PC-9 (cell line): ENCODE measurements at regions not wholly inside any gene's neighbourhood (a gene's known extent, or its start where the extent isn't known, plus 50 kb on each side); places are given as distances from the start of the nearest gene placed in this dataset.

Experiments
- BruUV-seq: library from RNA; stranded (reverse); fragments of 400-500 nt; replicated peaks from 2 replicates; lab custom pipeline; 2021; lab: Mats Ljungman, UMichigan
- CTCF ChIA-PET: fragments of 300-600 bp; sonication (Branson Sonifier 250); formaldehyde crosslinking; loops from one replicate; lab custom pipeline; 2022; ENCODE audit warnings: antibody characterized with exemption; lab: Charles Lee
- POLR2A ChIA-PET: fragments of 300-600 bp; sonication (Branson Sonifier 250); formaldehyde crosslinking; loops from one replicate; lab custom pipeline; 2022; ENCODE audit warnings: antibody characterized with exemption; ENCODE audit not compliant: unreplicated experiment; lab: Charles Lee
- DNase-seq, 2 experiments: peaks; one replicate each; pipeline versions ENCODE4 v3.0.0 to v3.0.0-alpha.2; 2015 to 2022; ENCODE audit warnings: mixed read lengths in 1 of 2
- H2AFZ ChIP-seq: fragments of 200-600 bp; sonication (generic); 2 replicates; pipeline ENCODE4 v1.8.1; 2017; ENCODE audit warnings: antibody characterized with exemption
- H3F3A ChIP-seq: fragments of 200-600 bp; sonication (generic); 2 replicates; pipeline ENCODE4 v1.8.1; 2017; ENCODE audit warnings: antibody characterized with exemption, mild to moderate bottlenecking, low read depth; ENCODE audit not compliant: insufficient read depth
- H3K27ac ChIP-seq: fragments of 200-600 bp; sonication (generic); 2 replicates; pipeline ENCODE4 v1.6.1; 2016; ENCODE audit warnings: mixed run types
- H3K27me3 ChIP-seq: fragments of 200-600 bp; sonication (generic); 2 replicates; pipeline ENCODE4 v1.6.1; 2016; ENCODE audit warnings: low read depth, mixed run types; ENCODE audit not compliant: insufficient read depth
- H3K36me3 ChIP-seq: fragments of 200-600 bp; sonication (generic); 2 replicates; pipeline ENCODE4 v1.6.1; 2016; ENCODE audit warnings: low read depth, mixed run types
- H3K4me1 ChIP-seq: fragments of 200-600 bp; sonication (generic); replicated peaks from 2 replicates; pipeline ENCODE4 v1.6.1; 2016; ENCODE audit warnings: mixed run types; ENCODE audit not compliant: insufficient read depth
- H3K4me2 ChIP-seq: fragments of 200-600 bp; sonication (generic); 2 replicates; pipeline ENCODE4 v1.6.1; 2017; ENCODE audit warnings: mixed run types
- H3K4me3 ChIP-seq: fragments of 200-600 bp; sonication (generic); 2 replicates; pipeline ENCODE4 v1.6.1; 2016; ENCODE audit warnings: mixed run types
- H3K79me2 ChIP-seq: fragments of 200-600 bp; sonication (generic); 2 replicates; pipeline ENCODE4 v1.6.1; 2017; ENCODE audit warnings: low read depth, mixed run types
- H3K9me2 ChIP-seq: fragments of 200-600 bp; sonication (generic); 2 replicates; pipeline ENCODE4 v1.8.1; 2017; ENCODE audit warnings: mild to moderate bottlenecking; ENCODE audit not compliant: insufficient read depth
- H3K9me3 ChIP-seq: fragments of 200-600 bp; sonication (generic); 2 replicates; pipeline ENCODE4 v1.8.1; 2016; ENCODE audit warnings: low read depth; ENCODE audit not compliant: insufficient read depth
- H4K20me1 ChIP-seq: fragments of 200-600 bp; sonication (generic); 2 replicates; pipeline ENCODE4 v1.8.1; 2017; ENCODE audit not compliant: insufficient read depth
- CTCF ChIP-seq: fragments of 200-600 bp; sonication (generic); conservative IDR thresholded peaks from 2 replicates; pipeline ENCODE4 v1.6.1; 2017; ENCODE audit warnings: mixed run types, antibody characterized with exemption, mild to moderate bottlenecking, moderate library complexity
- EZH2 ChIP-seq: fragments of 200-600 bp; sonication (generic); IDR thresholded peaks from 2 replicates; pipeline ENCODE4 v1.8.0; 2017; ENCODE audit warnings: antibody characterized with exemption, low read depth
- intact Hi-C: fragments of 100-400 bp; cut with micrococcal nuclease; formaldehyde crosslinking; loops from one replicate; pipeline ENCODE4 v1.10.0; 2022; ENCODE audit not compliant: unreplicated experiment

DNA sequence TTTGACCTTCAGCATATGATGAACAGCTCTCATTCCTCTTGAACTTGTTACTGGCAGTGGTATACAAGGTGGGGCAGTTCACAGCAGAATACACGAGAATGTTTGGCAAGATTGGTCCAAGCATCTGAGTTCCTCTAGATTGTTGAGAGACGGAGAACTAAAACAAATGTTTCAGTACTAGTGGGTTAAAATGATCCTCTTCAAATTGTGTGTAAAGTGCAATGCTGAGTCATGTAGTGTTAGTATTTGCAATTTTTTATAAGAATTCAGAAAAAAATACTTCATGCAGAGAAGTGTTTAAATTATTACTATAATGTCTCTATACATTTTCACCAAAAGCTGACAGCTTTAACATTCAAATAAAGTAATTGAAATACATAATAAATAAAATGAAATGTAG lies 879.8 kb downstream of the TFAP2A start:
- H3K4me3 ChIP-seq = no peak overlapping the region
- ChIA-PET CTCF (interaction anchor here (0.6 kb wide), 1 partner anchor 332 kb away, joined by 13 read pairs; no protein-coding TSS in a partner anchor), POLR2A (no interaction called here)
- intact Hi-C loops = loop anchor here (5.0 kb wide), 1 partner anchor 553 kb away; no protein-coding TSS in a partner anchor
- TF ChIP-seq EZH2 = no peak
- no peak for TF ChIP-seq CTCF
- no peaks in the 10 kb centered on the region for H3K79me2 ChIP-seq
- H3K27ac ChIP-seq = no peak overlapping the region
- H3K4me2 ChIP-seq = no peak overlapping the region
- H3K9me3 ChIP-seq = no peaks in the 10 kb centered on the region
- BruUV-seq = no TSS peak
- H3K27me3 ChIP-seq = no peaks in the 10 kb centered on the region
- H3K9me2 ChIP-seq = no peaks in the 10 kb centered on the region
- no peaks in the 10 kb centered on the region for H4K20me1 ChIP-seq
- DNase-seq = no peak
- H3F3A ChIP-seq = peaks cover 13% of the 10 kb centered on the region; the same call in 1 of the 2 replicates
- H3K4me1 ChIP-seq = peaks cover 14% of the 10 kb centered on the region
- no peak overlapping the region for H2AFZ ChIP-seq
- no peaks in the 10 kb centered on the region for H3K36me3 ChIP-seq

GRCh38 chr6:9532621-9533557 lies 882.0 kb downstream of the TFAP2A start:
- H3K4me1 ChIP-seq = peaks cover 14% of the 10 kb centered on the region
- intact Hi-C loops = loop anchor here (1.0 kb wide), 1 partner anchor 51 kb away; no protein-coding TSS in a partner anchor
- no TSS peak for BruUV-seq
- no peaks in the 10 kb centered on the region for H3K79me2 ChIP-seq
- no peak for TF ChIP-seq EZH2
- no peak for TF ChIP-seq CTCF
- H4K20me1 ChIP-seq = no peaks in the 10 kb centered on the region
- no peaks in the 10 kb centered on the region for H3K36me3 ChIP-seq
- POLR2A ChIA-PET = no interaction called here
- no peaks in the 10 kb centered on the region for H3K9me3 ChIP-seq
- CTCF ChIA-PET = interaction anchor here (0.5 kb wide), 1 partner anchor 374 kb away, joined by 4 read pairs; no protein-coding TSS in a partner anchor
- peak; percentile 26 to 58 for DNase-seq
- no peaks in the 10 kb centered on the region for H3K9me2 ChIP-seq
- H2AFZ ChIP-seq = no peak overlapping the region
- H3K27ac ChIP-seq = peak overlapping the region; percentile 67
- no peaks in the 10 kb centered on the region for H3K27me3 ChIP-seq
- H3K4me2 ChIP-seq = peak overlapping the region; percentile 36
- no peak overlapping the region for H3K4me3 ChIP-seq
- peaks cover 13% of the 10 kb centered on the region; the same call in 1 of the 2 replicates for H3F3A ChIP-seq

- no TSS peak for BruUV-seq
- intact Hi-C loops = no loop called here
- Histone ChIP-seq H3K4me3 (no peak overlapping the region), H3K27ac (no peak overlapping the region), H3K27me3 (no peaks in the 10 kb centered on the region), H3F3A (peaks cover 7% of the 10 kb centered on the region; the same call in 1 of the 2 replicates), H4K20me1 (no peaks in the 10 kb centered on the region), H3K9me2 (no peaks in the 10 kb centered on the region), H3K4me2 (no peak overlapping the region), H3K4me1 (peaks cover 8% of the 10 kb centered on the region), H3K9me3 (no peaks in the 10 kb centered on the region), H3K36me3 (no peaks in the 10 kb centered on the region), H2AFZ (no peak overlapping the region), H3K79me2 (no peaks in the 10 kb centered on the region)
- TF ChIP-seq CTCF (no peak), EZH2 (no peak)
- ChIA-PET CTCF (no interaction called here), POLR2A (no interaction called here)
- no peak for DNase-seq
Observed at GRCh38 chr6:9527679-9528286, 887.1 kb downstream of the TFAP2A start.
